GM06990 (cell line): ENCODE measurements at regions not wholly inside any gene's neighbourhood (a gene's known extent, or its start where the extent isn't known, plus 50 kb on each side); places are given as distances from the start of the nearest gene placed in this dataset.
"Not testable (repeated sequence)": the region's sequence is repeated elsewhere in the genome, so short reads cannot be mapped to it uniquely, and the experiment has no call there.

Experiments used
- DNase-seq: peaks from one replicate; pipeline ENCODE4 v3.0.0-alpha.2; 2011; ENCODE audit not compliant: insufficient read length; ENCODE audit errors: extremely low read depth
- H3K27me3 ChIP-seq: replicated peaks from 2 replicates; pipeline ENCODE4 v1.6.0; 2011; ENCODE audit warnings: low read length; ENCODE audit not compliant: control insufficient read depth, insufficient read depth
- H3K36me3 ChIP-seq: 2 replicates; pipeline ENCODE4 v1.5.1; 2011; ENCODE audit warnings: low read length; ENCODE audit not compliant: control insufficient read depth, insufficient read depth
- H3K4me3 ChIP-seq: replicated peaks from 2 replicates; pipeline ENCODE4 v1.5.1; 2011; ENCODE audit warnings: low read depth, mild to moderate bottlenecking, control low read depth, low read length
- TF ChIP-seq, protein P1 (sequence below): IDR thresholded peaks from 2 replicates; pipeline ENCODE4 v1.5.1; 2011; ENCODE audit warnings: low read length, control low read depth, mild to moderate bottlenecking, inconsistent platforms; ENCODE audit not compliant: insufficient read depth, poor library complexity, severe bottlenecking

GRCh38 chr2:215636816-215637215, 200.9 kb upstream of the FN1 start:
- Histone ChIP-seq H3K27me3 (no peaks in the 10 kb centered on the region), H3K4me3 (no peak overlapping the region), H3K36me3 (no peaks in the 10 kb centered on the region)
- TF ChIP-seq, protein P1, sequence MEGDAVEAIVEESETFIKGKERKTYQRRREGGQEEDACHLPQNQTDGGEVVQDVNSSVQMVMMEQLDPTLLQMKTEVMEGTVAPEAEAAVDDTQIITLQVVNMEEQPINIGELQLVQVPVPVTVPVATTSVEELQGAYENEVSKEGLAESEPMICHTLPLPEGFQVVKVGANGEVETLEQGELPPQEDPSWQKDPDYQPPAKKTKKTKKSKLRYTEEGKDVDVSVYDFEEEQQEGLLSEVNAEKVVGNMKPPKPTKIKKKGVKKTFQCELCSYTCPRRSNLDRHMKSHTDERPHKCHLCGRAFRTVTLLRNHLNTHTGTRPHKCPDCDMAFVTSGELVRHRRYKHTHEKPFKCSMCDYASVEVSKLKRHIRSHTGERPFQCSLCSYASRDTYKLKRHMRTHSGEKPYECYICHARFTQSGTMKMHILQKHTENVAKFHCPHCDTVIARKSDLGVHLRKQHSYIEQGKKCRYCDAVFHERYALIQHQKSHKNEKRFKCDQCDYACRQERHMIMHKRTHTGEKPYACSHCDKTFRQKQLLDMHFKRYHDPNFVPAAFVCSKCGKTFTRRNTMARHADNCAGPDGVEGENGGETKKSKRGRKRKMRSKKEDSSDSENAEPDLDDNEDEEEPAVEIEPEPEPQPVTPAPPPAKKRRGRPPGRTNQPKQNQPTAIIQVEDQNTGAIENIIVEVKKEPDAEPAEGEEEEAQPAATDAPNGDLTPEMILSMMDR = no peak
- DNase-seq = no peak

DNA sequence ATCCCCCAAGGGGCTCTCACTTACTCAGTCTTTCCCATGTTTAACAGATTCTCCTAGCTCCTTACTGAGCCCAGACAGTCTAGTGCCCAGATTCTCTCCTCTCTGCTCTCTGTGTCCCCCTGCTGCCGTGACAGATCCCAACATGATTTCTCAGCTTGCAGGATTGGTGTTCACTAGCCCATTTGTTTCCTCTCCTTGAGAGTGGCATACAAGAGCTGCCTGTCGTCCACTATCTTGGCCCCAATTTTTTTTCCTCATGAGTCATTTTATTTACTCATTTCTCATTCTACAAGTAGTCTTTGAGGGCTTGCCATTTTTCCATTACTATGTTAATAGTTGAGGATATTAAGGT, 199.9 kb upstream of the FN1 start:
- TF ChIP-seq, protein P1 = no peak
- H3K4me3 ChIP-seq = no peak overlapping the region
- H3K27me3 ChIP-seq = no peaks in the 10 kb centered on the region
- DNase-seq = no peak
- no peaks in the 10 kb centered on the region for H3K36me3 ChIP-seq

- DNase-seq = no peak
Observed at GRCh38 chr2:215635071-215635787, 199.4 kb upstream of the FN1 start.

GRCh38 chr2:215633360-215633759, 197.5 kb upstream of the FN1 start:
- TF ChIP-seq, protein P1 = no peak
- DNase-seq = no peak
- H3K27me3 ChIP-seq = no peaks in the 10 kb centered on the region
- H3K4me3 ChIP-seq = no peak overlapping the region
- no peaks in the 10 kb centered on the region for H3K36me3 ChIP-seq

More at GRCh38 chr2:215635071-215635787, 199.4 kb upstream of the FN1 start:
- TF ChIP-seq, protein P1 = no peak
- H3K27me3 ChIP-seq = no peaks in the 10 kb centered on the region
- H3K36me3 ChIP-seq = no peaks in the 10 kb centered on the region
- H3K4me3 ChIP-seq = no peak overlapping the region

- TF ChIP-seq, protein P1 = no peak
Observed at GRCh38 chr2:215631696-215632095, 195.8 kb upstream of the FN1 start.

GRCh38 chr2:215630796-215631195, 194.9 kb upstream of the FN1 start:
- H3K36me3 ChIP-seq, H3K27me3 ChIP-seq, H3K4me3 ChIP-seq, DNase-seq: not testable (repeated sequence)

More at GRCh38 chr2:215631696-215632095, 195.8 kb upstream of the FN1 start:
- no peak for DNase-seq
- no peaks in the 10 kb centered on the region for H3K36me3 ChIP-seq
- no peak overlapping the region for H3K4me3 ChIP-seq
- H3K27me3 ChIP-seq = no peaks in the 10 kb centered on the region
